Psoas muscle (tissue), 7 donors: ENCODE measurements at regions not wholly inside any gene's neighbourhood (a gene's known extent, or its start where the extent isn't known, plus 50 kb on each side); places are given as distances from the start of the nearest gene placed in this dataset.
"Not testable (repeated sequence)": the region's sequence is repeated elsewhere in the genome, so short reads cannot be mapped to it uniquely, and the experiment has no call there.

Experiments used
- ATAC-seq, 4 donors: fragments of 200-7000 bp; cut with Tn5 transposase; one replicate each; pipeline ENCODE4 v1.9.1; 2020; ENCODE audit warnings: moderate library complexity in 3 of 4, mild to moderate bottlenecking in 2 of 4
- DNase-seq, 2 donors: peaks; one replicate each; pipeline ENCODE4 v3.0.0-alpha.2; 2020
- H3K27ac ChIP-seq: fragments of 200-600 bp; one replicate; pipeline ENCODE4 v1.8.0; 2022
- H3K27me3 ChIP-seq, 3 donors: fragments of 200-600 bp in 1 of 3; one replicate each; pipeline versions ENCODE4 v1.6.1 to v1.8.0; 2013 to 2022; ENCODE audit warnings: low read length in 2 of 3, mild to moderate bottlenecking in 2 of 3, moderate library complexity in 1 of 3; ENCODE audit not compliant: insufficient read depth in 3 of 3
- H3K36me3 ChIP-seq, 2 donors: fragments of 200-600 bp in 1 of 2; one replicate each; pipeline versions ENCODE4 v1.6.1 to v1.8.0; 2013 to 2022; ENCODE audit warnings: low read depth in 1 of 2, mild to moderate bottlenecking in 1 of 2, moderate library complexity in 1 of 2; ENCODE audit not compliant: insufficient read depth in 1 of 2
- H3K4me1 ChIP-seq: fragments of 200-600 bp; one replicate; pipeline ENCODE4 v1.8.0; 2022
- H3K4me3 ChIP-seq: fragments of 200-600 bp; one replicate; pipeline ENCODE4 v1.8.0; 2022; ENCODE audit warnings: mild to moderate bottlenecking
- H3K9me3 ChIP-seq: fragments of 200-600 bp; one replicate; pipeline ENCODE4 v1.8.0; 2022
- WGBS, 3 donors: extraction: QIAGEN DNeasy Blood & Tissue Kit; methylation state at CpG; one replicate each; pipeline versions ENCODE4 v1.1.6 to v1.1.7; 2013; 5-methylcytosine and 5-hydroxymethylcytosine counted together
- intact Hi-C, 2 donors: fragments of 100-400 bp; cut with DNase I; formaldehyde crosslinking; loops; one replicate each; pipeline versions ENCODE4 v1.11.0 to v1.14.2; 2022
- TF ChIP-seq, protein P1 (sequence below): fragments of 200-600 bp; IDR thresholded peaks from one replicate; pipeline ENCODE4 v1.8.0; 2022; ENCODE audit warnings: antibody characterized with exemption
- donor health status: healthy with polysubstance abuse.
- donor health status: DM: no; HTN: no; CAD: no; lungs with moderate emphysema.
- donor health status: Bipolar disorder and iron deficiency.
- donor health status: healthy.
- donor health status: DM: yes; HTN: yes; CAD: no.
- donor health status: DM: no; HTN: no; CAD: no.
- donor health status: DM: yes; HTN: yes; CAD: no.

DNA sequence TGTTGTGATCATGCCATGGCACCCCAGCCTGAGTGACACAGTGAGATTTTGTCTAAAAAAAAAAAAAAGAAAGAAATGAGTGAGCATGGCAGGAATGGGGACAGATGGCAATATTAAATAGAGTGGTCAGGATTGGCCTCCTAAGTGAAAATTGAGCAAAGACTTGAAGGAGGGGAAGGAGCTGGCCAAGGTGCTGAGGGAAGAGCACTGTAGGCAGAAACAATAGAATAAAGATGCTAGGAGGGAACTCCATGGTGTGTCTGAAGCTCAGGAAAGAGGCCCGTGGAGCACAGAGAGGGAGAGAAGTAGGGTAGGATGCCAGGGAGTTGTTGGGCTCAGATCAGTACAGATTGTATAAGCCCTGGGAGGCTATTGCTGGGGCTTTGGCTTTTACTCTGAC is 64.4 kb upstream of the PCAT7 start:
- Histone ChIP-seq H3K36me3 (no peaks in the 10 kb centered on the region), H3K27me3 (peaks cover 0 to 4% (median 0%) of the 10 kb centered on the region in 3 donors), H3K27ac (no peak overlapping the region), H3K9me3 (no peaks in the 10 kb centered on the region), H3K4me1 (no peaks in the 10 kb centered on the region), H3K4me3 (no peak overlapping the region)
- ATAC-seq (no peak), DNase-seq (no peak)
- 21 to 47% (median 21%) methylated on average over 1 of the region's 1 CpG for WGBS, 3 donors
- TF ChIP-seq, protein P1, sequence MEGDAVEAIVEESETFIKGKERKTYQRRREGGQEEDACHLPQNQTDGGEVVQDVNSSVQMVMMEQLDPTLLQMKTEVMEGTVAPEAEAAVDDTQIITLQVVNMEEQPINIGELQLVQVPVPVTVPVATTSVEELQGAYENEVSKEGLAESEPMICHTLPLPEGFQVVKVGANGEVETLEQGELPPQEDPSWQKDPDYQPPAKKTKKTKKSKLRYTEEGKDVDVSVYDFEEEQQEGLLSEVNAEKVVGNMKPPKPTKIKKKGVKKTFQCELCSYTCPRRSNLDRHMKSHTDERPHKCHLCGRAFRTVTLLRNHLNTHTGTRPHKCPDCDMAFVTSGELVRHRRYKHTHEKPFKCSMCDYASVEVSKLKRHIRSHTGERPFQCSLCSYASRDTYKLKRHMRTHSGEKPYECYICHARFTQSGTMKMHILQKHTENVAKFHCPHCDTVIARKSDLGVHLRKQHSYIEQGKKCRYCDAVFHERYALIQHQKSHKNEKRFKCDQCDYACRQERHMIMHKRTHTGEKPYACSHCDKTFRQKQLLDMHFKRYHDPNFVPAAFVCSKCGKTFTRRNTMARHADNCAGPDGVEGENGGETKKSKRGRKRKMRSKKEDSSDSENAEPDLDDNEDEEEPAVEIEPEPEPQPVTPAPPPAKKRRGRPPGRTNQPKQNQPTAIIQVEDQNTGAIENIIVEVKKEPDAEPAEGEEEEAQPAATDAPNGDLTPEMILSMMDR = no peak
- intact Hi-C loops = no loop called here

DNA sequence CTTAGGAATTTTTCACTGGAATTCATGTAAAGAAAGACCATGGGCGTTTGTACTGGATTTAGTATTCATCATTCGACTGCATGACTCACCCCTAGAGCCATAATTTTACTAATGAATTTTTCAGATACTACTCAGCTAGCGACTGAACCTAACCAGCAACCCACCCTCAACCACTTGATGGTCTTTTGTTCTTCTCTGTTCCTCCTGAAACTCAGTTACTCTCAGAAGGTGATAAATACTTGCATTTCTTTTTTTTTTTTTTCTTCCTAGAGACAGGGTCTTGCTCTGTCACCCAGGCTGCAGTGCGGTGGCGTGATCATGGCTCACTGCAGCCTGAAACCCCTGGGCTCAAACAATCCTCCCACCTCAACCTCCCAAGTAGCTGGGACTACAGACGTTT is 62.8 kb upstream of the PCAT7 start:
- H3K4me3 ChIP-seq, H3K4me1 ChIP-seq, DNase-seq, H3K27ac ChIP-seq, H3K9me3 ChIP-seq, H3K27me3 ChIP-seq, intact Hi-C loops, ATAC-seq, H3K36me3 ChIP-seq: not testable (repeated sequence)
- WGBS, 3 donors = 61 to 71% (median 70%) methylated on average over 6 of the region's 6 CpGs

DNA sequence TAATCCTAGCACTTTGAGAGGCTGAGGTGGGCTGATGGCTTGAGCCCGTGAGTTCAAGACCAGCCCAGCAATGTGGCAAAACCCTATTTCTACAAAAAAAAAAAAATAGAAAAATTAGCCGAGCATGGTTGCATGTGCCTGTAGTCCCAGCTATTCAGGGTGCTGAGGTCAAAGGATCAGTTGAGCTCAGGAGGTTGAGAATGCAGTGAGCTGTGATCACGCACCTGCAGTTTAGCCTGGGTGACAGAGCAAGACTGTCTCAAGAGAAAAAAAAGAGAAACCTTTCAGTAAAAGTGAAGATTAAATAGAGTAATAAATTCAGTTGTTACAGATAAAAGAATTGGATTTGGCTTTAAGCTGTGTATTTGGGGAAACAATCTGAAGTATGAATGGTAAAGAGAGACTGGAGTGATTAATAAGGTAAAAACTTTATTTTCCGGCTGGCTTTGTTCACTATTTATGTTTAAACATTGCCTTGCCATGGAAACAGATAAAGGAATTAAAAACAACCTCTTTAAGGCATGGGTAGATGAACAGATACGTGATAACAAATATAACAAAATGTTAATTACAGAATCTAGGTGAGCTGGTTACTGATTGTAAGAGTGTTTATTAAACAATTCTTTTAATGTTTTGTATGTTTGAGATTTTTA is 56.0 kb upstream of the PCAT7 start:
- ATAC-seq = no peak
- TF ChIP-seq, protein P1 = no peak
- no peaks in the 10 kb centered on the region for H3K36me3 ChIP-seq
- no peak overlapping the region for H3K27ac ChIP-seq
- H3K4me1 ChIP-seq = no peaks in the 10 kb centered on the region
- 76 to 77% (median 76%) methylated on average over 5 of the region's 5 CpGs for WGBS, 3 donors
- no peak for DNase-seq
- no peaks in the 10 kb centered on the region for H3K27me3 ChIP-seq
- no peaks in the 10 kb centered on the region for H3K9me3 ChIP-seq
- H3K4me3 ChIP-seq = no peak overlapping the region
- intact Hi-C loops = no loop called here

DNA sequence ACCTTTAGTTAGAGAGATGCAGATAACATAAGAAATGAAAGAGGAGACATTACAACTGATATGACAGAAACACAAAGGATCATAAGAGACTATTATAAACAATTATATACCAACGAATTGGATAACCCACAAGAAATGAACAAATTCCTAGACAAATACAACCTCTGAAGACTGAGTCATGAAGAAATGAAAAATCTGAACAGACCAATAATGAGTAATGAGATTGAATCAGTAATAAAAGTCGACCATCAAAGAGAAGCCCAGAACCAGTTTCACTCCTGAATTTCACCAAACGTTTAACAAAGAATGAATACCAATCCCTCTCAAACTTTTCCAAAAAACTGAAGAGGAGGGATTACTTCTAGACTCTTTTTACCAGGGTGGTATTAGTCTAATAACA is 50.5 kb upstream of the PCAT7 start:
- intact Hi-C loops = no loop called here
- Histone ChIP-seq H3K27ac (no peak overlapping the region), H3K9me3 (no peaks in the 10 kb centered on the region), H3K36me3 (no peaks in the 10 kb centered on the region), H3K27me3 (peaks cover 0 to 2% (median 0%) of the 10 kb centered on the region in 3 donors), H3K4me3 (no peak overlapping the region), H3K4me1 (no peaks in the 10 kb centered on the region)
- DNase-seq (no peak), ATAC-seq (no peak)
- 74 to 81% (median 75%) methylated on average over 3 of the region's 3 CpGs for WGBS, 3 donors
- TF ChIP-seq, protein P1 = no peak
